Neural progenitor cell (in vitro differentiated cells): ENCODE measurements at regions not wholly inside any gene's neighbourhood (a gene's known extent, or its start where the extent isn't known, plus 50 kb on each side); places are given as distances from the start of the nearest gene placed in this dataset.

Source experiments
- DNase-seq: peaks from one replicate; pipeline ENCODE4 v3.0.0-alpha.2; 2016; ENCODE audit warnings: low spot score
- H2AFZ ChIP-seq: fragments of 200-600 bp; sonication (generic); replicated peaks from 2 replicates; pipeline ENCODE4 v1.6.1; 2016; ENCODE audit warnings: antibody characterized with exemption
- H3F3A ChIP-seq: fragments of 200-600 bp; sonication (generic); 2 replicates; pipeline ENCODE4 v1.6.1; 2016; ENCODE audit warnings: antibody characterized with exemption, low read depth
- H3K27ac ChIP-seq: fragments of 200-600 bp; sonication (generic); 2 replicates; pipeline ENCODE4 v1.5.1; 2016; ENCODE audit warnings: mild to moderate bottlenecking
- H3K27me3 ChIP-seq: fragments of 200-600 bp; sonication (generic); 2 replicates; pipeline ENCODE4 v1.6.1; 2016; ENCODE audit warnings: mild to moderate bottlenecking, moderate library complexity
- H3K36me3 ChIP-seq: fragments of 200-600 bp; sonication (generic); 2 replicates; pipeline ENCODE4 v1.5.1; 2016
- H3K4me1 ChIP-seq: fragments of 200-600 bp; sonication (generic); 2 replicates; pipeline ENCODE4 v1.6.1; 2016; ENCODE audit warnings: mixed run types
- H3K4me2 ChIP-seq: fragments of 200-600 bp; sonication (generic); 2 replicates; pipeline ENCODE4 v1.6.1; 2016
- H3K4me3 ChIP-seq: fragments of 200-600 bp; sonication (generic); 2 replicates; pipeline ENCODE4 v1.5.1; 2016
- H3K79me2 ChIP-seq: fragments of 200-600 bp; sonication (generic); 2 replicates; pipeline ENCODE4 v1.6.1; 2016; ENCODE audit warnings: low read depth
- H3K9ac ChIP-seq: fragments of 200-600 bp; sonication (generic); 2 replicates; pipeline ENCODE4 v1.6.1; 2016
- H3K9me3 ChIP-seq: fragments of 200-600 bp; sonication (generic); 2 replicates; pipeline ENCODE4 v1.5.1; 2016; ENCODE audit warnings: low read depth
- H4K20me1 ChIP-seq: fragments of 200-600 bp; sonication (generic); 2 replicates; pipeline ENCODE4 v1.6.1; 2016; ENCODE audit warnings: low read depth
- H3K27ac Mint-ChIP-seq: 3 replicates; pipeline ENCODE4 v1.8.0; 2021; ENCODE audit warnings: mixed read lengths
- H3K27me3 Mint-ChIP-seq: 2 replicates; pipeline ENCODE4 v1.8.0; 2022; ENCODE audit warnings: low read depth, mild to moderate bottlenecking, inconsistent platforms, moderate library complexity, mixed read lengths; ENCODE audit not compliant: insufficient read depth
- H3K36me3 Mint-ChIP-seq: 3 replicates; pipeline ENCODE4 v1.8.0; 2021; ENCODE audit warnings: mixed read lengths
- H3K4me1 Mint-ChIP-seq: 3 replicates; pipeline ENCODE4 v1.8.0; 2021; ENCODE audit warnings: mixed read lengths
- H3K4me3 Mint-ChIP-seq: 3 replicates; pipeline ENCODE4 v1.8.0; 2021; ENCODE audit warnings: mild to moderate bottlenecking, moderate library complexity, mixed read lengths
- H3K9me3 Mint-ChIP-seq: 3 replicates; pipeline ENCODE4 v1.8.0; 2020; ENCODE audit warnings: mixed read lengths
- EZH2 ChIP-seq: fragments of 200-600 bp; sonication (generic); IDR thresholded peaks from 2 replicates; pipeline ENCODE4 v1.6.1; 2017; ENCODE audit warnings: antibody characterized with exemption, mild to moderate bottlenecking, moderate library complexity
- EZH2phosphoT487 ChIP-seq: fragments of 200-600 bp; sonication (generic); IDR thresholded peaks from 2 replicates; pipeline ENCODE4 v1.6.1; 2017; ENCODE audit warnings: antibody characterized with exemption
- TF ChIP-seq, protein P1 (sequence below): fragments of 200-600 bp; sonication (generic); IDR thresholded peaks from 2 replicates; pipeline ENCODE4 v1.5.1; 2017; ENCODE audit warnings: antibody characterized with exemption, mild to moderate bottlenecking

DNA sequence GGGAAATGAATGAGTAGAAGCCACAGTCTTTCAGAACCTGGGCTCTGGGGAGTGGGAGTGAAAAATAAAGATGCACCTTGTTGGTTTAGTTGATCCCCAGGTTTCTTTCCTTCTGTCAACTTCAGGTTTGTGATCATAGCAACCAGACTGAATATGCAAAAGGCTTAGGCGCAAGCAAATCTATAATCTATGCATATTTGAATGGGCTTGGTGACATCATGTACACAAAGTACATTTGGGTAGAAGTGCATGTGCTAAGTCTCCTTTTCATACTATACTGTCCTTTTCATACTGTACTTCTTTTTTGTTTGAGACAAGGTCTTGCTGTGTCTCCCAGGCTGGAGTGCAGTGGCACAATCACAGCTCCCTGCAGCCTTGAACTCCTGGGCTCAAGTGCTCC lies 132.4 kb upstream of the C2CD4B start:
- Histone ChIP-seq H3K27me3 (no peaks in the 10 kb centered on the region), H3K4me3 (no peak overlapping the region), H3F3A (peaks cover 35% of the 10 kb centered on the region), H3K79me2 (no peaks in the 10 kb centered on the region), H3K4me2 (no peak overlapping the region), H4K20me1 (no peaks in the 10 kb centered on the region), H3K4me1 (peaks cover 26% of the 10 kb centered on the region), H3K9me3 (no peaks in the 10 kb centered on the region), H3K36me3 (no peaks in the 10 kb centered on the region), H3K27ac (no peak overlapping the region), H2AFZ (no peak overlapping the region), H3K9ac (no peak overlapping the region)
- peaks cover 7% of the 10 kb centered on the region for H3K27me3 Mint-ChIP-seq
- peaks cover 13% of the 10 kb centered on the region for H3K4me1 Mint-ChIP-seq
- H3K36me3 Mint-ChIP-seq: no peaks in the 10 kb centered on the region
- H3K4me3 Mint-ChIP-seq: no peak overlapping the region
- DNase-seq: no peak
- TF ChIP-seq EZH2phosphoT487 (no peak), EZH2 (no peak)
- TF ChIP-seq, protein P1, sequence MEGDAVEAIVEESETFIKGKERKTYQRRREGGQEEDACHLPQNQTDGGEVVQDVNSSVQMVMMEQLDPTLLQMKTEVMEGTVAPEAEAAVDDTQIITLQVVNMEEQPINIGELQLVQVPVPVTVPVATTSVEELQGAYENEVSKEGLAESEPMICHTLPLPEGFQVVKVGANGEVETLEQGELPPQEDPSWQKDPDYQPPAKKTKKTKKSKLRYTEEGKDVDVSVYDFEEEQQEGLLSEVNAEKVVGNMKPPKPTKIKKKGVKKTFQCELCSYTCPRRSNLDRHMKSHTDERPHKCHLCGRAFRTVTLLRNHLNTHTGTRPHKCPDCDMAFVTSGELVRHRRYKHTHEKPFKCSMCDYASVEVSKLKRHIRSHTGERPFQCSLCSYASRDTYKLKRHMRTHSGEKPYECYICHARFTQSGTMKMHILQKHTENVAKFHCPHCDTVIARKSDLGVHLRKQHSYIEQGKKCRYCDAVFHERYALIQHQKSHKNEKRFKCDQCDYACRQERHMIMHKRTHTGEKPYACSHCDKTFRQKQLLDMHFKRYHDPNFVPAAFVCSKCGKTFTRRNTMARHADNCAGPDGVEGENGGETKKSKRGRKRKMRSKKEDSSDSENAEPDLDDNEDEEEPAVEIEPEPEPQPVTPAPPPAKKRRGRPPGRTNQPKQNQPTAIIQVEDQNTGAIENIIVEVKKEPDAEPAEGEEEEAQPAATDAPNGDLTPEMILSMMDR: no peak
- peaks cover 9% of the 10 kb centered on the region for H3K9me3 Mint-ChIP-seq
- no peak overlapping the region for H3K27ac Mint-ChIP-seq

DNA sequence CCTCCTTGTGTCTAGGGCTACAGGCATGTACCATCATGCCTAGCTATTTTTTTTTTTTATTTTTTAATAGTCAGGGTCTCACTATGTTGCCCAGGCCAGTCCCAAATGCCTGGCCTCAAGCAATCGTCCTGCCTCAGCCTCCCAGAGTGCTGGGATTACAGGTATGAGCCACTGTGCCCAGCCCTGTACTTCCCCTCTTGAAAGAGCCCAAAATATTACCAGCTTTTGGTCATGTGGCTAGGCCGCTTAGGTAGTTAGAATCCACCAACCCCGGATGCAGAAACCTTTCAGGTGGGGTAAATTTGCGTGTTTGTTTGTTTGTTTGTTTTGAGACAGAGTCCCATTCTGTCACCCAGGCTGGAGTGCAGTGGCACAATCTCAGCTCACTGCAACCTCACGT lies 132.8 kb upstream of the C2CD4B start:
- no peaks in the 10 kb centered on the region for H3K36me3 Mint-ChIP-seq
- Histone ChIP-seq H3K27ac (no peak overlapping the region), H3K4me2 (no peak overlapping the region), H3K9ac (no peak overlapping the region), H3K4me1 (peaks cover 26% of the 10 kb centered on the region), H3K36me3 (no peaks in the 10 kb centered on the region), H2AFZ (no peak overlapping the region), H3K27me3 (no peaks in the 10 kb centered on the region), H3F3A (peaks cover 35% of the 10 kb centered on the region), H4K20me1 (no peaks in the 10 kb centered on the region), H3K4me3 (no peak overlapping the region), H3K79me2 (no peaks in the 10 kb centered on the region), H3K9me3 (no peaks in the 10 kb centered on the region)
- peaks cover 9% of the 10 kb centered on the region for H3K9me3 Mint-ChIP-seq
- no peak overlapping the region for H3K27ac Mint-ChIP-seq
- no peak overlapping the region for H3K4me3 Mint-ChIP-seq
- H3K27me3 Mint-ChIP-seq: peaks cover 7% of the 10 kb centered on the region
- H3K4me1 Mint-ChIP-seq: peaks cover 13% of the 10 kb centered on the region
- no peak for DNase-seq
- TF ChIP-seq EZH2phosphoT487: no peak
- TF ChIP-seq, protein P1: no peak
- no peak for TF ChIP-seq EZH2

DNA sequence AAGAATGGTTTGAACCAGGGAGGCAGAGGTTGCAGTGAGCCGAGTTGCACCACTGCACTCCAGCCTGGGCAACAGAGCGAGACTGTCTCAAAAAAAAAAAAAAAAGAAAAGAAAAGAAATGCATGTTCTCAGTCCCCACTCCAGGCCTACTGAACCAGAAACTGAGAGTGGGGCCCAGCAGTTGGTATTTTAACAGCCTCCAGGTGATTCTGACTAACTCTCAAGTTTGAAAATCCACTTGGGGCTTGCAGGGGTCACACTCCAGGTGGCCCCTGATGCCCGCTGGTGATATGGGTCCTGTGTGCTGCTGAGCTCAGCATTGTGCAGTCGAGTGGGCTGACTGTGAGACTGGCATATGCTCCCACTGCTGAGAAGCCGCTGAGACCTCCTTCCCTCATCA lies 133.7 kb upstream of the C2CD4B start:
- Mint-ChIP-seq H3K27ac (no peak overlapping the region), H3K4me3 (no peak overlapping the region), H3K36me3 (no peaks in the 10 kb centered on the region), H3K4me1 (peaks cover 13% of the 10 kb centered on the region), H3K9me3 (peaks cover 8% of the 10 kb centered on the region), H3K27me3 (peaks cover 7% of the 10 kb centered on the region)
- Histone ChIP-seq H3K27me3 (no peaks in the 10 kb centered on the region), H3K9ac (no peak overlapping the region), H4K20me1 (no peaks in the 10 kb centered on the region), H3F3A (peaks cover 32% of the 10 kb centered on the region), H3K4me3 (no peak overlapping the region), H2AFZ (no peak overlapping the region), H3K9me3 (no peaks in the 10 kb centered on the region), H3K4me2 (no peak overlapping the region), H3K27ac (no peak overlapping the region), H3K4me1 (peaks cover 26% of the 10 kb centered on the region), H3K79me2 (no peaks in the 10 kb centered on the region), H3K36me3 (no peaks in the 10 kb centered on the region)
- no peak for TF ChIP-seq EZH2
- TF ChIP-seq EZH2phosphoT487: no peak
- TF ChIP-seq, protein P1: no peak
- no peak for DNase-seq

DNA sequence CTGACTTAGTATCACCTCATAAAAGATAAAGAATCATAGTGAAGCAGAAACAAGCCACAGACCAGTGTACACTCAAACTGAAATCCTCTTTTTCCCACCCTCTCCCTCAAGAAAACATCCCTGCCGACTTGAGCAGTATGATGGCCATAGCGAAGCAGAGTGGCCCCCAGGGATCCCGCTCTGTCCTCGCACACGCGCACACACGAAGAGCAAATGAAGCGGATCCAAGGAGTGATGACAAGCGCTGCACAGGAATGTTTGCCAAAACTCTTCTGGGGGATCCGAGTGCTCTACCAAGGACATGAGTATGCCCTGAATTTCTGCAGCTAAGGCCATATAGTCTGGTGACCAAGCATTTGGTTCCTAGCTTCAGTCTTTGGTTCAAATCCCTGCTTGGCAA lies 134.5 kb upstream of the C2CD4B start:
- Histone ChIP-seq H3K36me3 (no peaks in the 10 kb centered on the region), H3K9me3 (no peaks in the 10 kb centered on the region), H3K4me2 (no peak overlapping the region), H3K4me1 (peaks cover 25% of the 10 kb centered on the region), H4K20me1 (no peaks in the 10 kb centered on the region), H3K27ac (no peak overlapping the region), H3K79me2 (no peaks in the 10 kb centered on the region), H3K9ac (no peak overlapping the region), H3K27me3 (no peaks in the 10 kb centered on the region), H2AFZ (no peak overlapping the region), H3K4me3 (no peak overlapping the region), H3F3A (peaks cover 25% of the 10 kb centered on the region)
- Mint-ChIP-seq H3K36me3 (no peaks in the 10 kb centered on the region), H3K4me1 (peaks cover 13% of the 10 kb centered on the region), H3K27me3 (peaks cover 7% of the 10 kb centered on the region), H3K4me3 (no peak overlapping the region), H3K9me3 (peaks cover 3% of the 10 kb centered on the region), H3K27ac (no peak overlapping the region)
- no peak for DNase-seq
- TF ChIP-seq EZH2: no peak
- TF ChIP-seq, protein P1: no peak
- no peak for TF ChIP-seq EZH2phosphoT487
